22Rv1 (cell line): ENCODE measurements at regions not wholly inside any gene's neighbourhood (a gene's known extent, or its start where the extent isn't known, plus 50 kb on each side); places are given as distances from the start of the nearest gene placed in this dataset.

ENCODE experiments used
- ZFX ChIP-seq: fragments of 450-650 bp; IDR thresholded peaks from 2 replicates; pipeline ENCODE4 v1.6.1; 2017; ENCODE audit warnings: antibody characterized with exemption, borderline replicate concordance
- TF ChIP-seq, protein P1 (sequence below): fragments of 450-650 bp; IDR thresholded peaks from 2 replicates; pipeline ENCODE4 v1.5.1; 2017; ENCODE audit warnings: mild to moderate bottlenecking

DNA sequence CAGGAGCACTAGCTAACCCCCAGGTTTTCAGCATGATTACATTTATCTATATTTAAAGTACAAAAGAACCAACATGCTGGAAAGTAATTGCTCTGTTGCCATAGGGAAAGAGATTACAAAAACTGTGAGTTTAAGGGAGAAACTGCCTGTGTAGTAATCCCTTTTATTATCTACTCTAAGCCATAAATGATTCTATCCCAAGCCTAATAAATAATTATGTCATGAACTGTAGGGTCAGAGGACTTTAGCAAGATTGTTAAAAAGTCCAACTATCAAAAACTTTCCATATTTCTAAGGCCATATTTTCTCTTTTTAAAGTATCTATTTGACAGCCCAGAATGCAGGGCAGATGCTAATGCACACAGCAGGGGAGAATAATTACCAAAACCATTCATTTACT is 573.8 kb upstream of the MIR17HG start:
- TF ChIP-seq, protein P1, sequence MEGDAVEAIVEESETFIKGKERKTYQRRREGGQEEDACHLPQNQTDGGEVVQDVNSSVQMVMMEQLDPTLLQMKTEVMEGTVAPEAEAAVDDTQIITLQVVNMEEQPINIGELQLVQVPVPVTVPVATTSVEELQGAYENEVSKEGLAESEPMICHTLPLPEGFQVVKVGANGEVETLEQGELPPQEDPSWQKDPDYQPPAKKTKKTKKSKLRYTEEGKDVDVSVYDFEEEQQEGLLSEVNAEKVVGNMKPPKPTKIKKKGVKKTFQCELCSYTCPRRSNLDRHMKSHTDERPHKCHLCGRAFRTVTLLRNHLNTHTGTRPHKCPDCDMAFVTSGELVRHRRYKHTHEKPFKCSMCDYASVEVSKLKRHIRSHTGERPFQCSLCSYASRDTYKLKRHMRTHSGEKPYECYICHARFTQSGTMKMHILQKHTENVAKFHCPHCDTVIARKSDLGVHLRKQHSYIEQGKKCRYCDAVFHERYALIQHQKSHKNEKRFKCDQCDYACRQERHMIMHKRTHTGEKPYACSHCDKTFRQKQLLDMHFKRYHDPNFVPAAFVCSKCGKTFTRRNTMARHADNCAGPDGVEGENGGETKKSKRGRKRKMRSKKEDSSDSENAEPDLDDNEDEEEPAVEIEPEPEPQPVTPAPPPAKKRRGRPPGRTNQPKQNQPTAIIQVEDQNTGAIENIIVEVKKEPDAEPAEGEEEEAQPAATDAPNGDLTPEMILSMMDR, result no peak
- no peak for TF ChIP-seq ZFX
